ENCODE measurements at regions not wholly inside any gene's neighbourhood (a gene's known extent, or its start where the extent isn't known, plus 50 kb on each side); places are given as distances from the start of the nearest gene placed in this dataset.
A peak's percentile ranks its signal among the peaks of the same experiment; 100 is the strongest.
"Not testable (repeated sequence)": the region's sequence is repeated elsewhere in the genome, so short reads cannot be mapped to it uniquely, and the experiment has no call there.

GRCh38 chr22:22296047-22296446 lies 51.5 kb downstream of the VPREB1 start:
- not testable (repeated sequence) for DNase-seq

- DNase-seq: peak; percentile 23
Observed at GRCh38 chr22:22297159-22297793, 52.7 kb downstream of the VPREB1 start.

DNA sequence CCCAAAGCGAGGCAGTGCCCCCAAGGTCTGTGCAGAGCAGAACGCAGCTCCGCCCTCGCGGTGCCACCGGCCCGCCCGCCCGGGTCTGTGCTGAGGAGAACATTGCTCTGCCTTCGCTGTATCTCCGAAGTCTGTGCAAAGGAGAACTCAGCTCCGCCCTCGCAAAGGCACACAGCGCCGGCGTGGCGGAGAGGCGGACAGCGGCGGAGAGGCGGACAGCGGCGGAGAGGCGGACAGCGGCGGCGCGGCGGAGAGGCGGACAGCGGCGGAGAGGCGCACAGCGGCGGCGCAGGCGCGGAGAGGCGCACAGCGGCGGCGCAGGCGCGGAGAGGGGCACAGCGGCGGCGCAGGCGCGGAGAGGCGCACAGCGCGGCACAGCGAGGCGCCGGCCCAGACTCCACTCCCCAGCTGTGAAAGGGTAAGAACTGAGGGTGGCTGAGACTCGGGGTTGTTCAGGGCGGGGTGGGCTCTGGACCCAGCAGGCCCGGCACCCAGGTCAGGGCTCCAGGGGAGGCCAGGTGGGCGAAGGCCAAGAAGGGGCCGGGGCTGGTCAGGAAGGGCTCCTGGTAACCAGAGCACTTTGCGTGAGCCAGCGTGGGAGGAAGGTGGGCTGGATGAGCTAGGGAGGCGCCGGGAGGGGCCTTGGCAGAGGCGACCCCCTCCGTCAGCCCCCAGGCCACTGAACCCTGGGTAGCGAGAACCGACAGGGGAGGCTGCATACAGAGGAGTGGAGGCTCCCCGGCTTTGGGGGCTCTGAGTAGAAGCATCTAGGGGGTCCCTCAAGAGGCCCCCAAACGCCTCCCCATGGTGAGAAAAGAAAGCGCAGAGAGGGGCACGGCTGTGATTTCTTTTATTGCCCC lies 53.4 kb downstream of the VPREB1 start:
- DNase-seq: peak; percentile 30

- not testable (repeated sequence) for DNase-seq
Observed at GRCh38 chr22:22298654-22299009, 54.0 kb downstream of the VPREB1 start.

DNA sequence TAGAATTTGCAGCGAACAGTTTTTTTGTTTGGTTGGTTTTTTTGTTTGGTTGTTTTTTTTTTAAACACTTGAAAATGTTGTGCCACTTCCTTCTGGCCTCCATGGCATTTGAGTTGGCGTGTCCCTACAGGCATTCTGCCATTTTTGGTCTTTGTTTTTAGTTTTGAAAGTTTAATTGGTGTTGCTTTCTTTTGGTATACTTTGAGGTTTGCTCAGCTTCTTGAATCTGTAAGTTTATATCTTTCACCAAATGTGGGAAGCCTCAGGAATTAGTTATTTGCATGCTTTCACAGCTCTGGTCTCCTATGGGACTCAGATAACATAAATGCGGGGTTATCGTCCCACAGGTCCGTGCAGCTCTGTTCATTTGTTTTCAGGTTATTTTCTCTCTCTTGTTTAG lies 55.9 kb downstream of the VPREB1 start:
- DNase-seq: not testable (repeated sequence)

- DNase-seq: not testable (repeated sequence)
Observed at GRCh38 chr22:22300946-22301345, 56.4 kb downstream of the VPREB1 start.

- no peak for DNase-seq
Observed at GRCh38 chr22:22316589-22316988, 72.0 kb downstream of the VPREB1 start.

- no peak for DNase-seq
Observed at GRCh38 chr22:22318723-22319465, 74.3 kb downstream of the VPREB1 start.

GRCh38 chr22:22321743-22322611 lies 77.4 kb downstream of the VPREB1 start:
- DNase-seq: peak; percentile 56

DNA sequence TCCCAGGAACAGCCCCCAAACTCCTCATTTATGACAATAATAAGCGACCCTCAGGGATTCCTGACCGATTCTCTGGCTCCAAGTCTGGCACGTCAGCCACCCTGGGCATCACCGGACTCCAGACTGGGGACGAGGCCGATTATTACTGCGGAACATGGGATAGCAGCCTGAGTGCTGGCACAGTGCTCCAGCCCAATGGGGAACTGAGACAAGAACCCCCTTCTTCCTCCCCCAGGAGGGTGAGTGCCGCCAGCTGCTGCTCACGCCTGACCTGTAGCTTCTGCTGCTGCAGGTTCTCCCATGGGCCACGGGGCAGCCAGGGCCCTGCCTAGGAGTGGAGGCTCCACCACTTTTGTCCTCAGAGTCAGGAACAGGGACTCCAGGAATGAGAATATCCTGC lies 78.2 kb downstream of the VPREB1 start:
- DNase-seq: no peak

DNA sequence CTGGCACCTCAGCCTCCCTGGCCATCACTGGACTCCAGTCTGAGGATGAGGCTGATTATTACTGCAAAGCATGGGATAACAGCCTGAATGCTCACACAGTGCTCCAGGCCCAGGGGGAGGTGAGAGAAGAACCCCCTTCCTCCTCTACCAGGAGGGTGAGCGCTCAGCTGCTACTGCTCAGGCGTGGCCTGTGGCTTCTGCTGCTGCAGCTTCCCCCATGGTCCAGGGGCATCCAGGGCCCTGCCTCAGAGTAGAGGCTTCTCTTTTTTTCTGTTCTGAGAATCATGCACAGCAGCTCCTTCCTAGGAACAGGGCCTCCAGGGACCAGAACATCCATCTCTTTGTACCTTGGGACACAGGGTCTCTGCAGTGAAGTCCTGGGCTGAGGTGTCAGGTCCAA lies 83.1 kb downstream of the VPREB1 start:
- DNase-seq: no peak

- no peak for DNase-seq
Observed at GRCh38 chr22:22329792-22330191, 85.2 kb downstream of the VPREB1 start.

DNA sequence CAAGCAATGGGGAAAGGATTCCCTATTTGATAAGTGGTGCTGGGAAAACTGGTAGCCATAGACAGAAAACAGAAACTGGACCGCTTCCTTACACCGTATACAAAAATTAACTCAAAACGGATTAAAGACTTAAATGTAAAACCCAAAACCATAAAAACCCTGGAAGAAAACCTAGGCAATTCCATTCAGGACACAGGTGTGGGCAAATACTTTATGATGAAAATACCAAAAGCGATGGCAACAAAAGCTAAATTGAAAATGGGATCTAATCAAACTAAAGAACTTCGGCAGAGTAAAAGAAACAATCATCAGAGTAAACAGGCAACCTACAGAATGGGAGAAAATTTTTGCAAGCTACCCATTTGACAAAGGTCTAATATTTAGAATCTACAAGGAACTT lies 91.1 kb downstream of the VPREB1 start:
- not testable (repeated sequence) for DNase-seq

GRCh38 chr22:22336333-22336732 lies 91.7 kb downstream of the VPREB1 start:
- not testable (repeated sequence) for DNase-seq

- not testable (repeated sequence) for DNase-seq
Observed at GRCh38 chr22:22338778-22339177, 94.2 kb downstream of the VPREB1 start.

- DNase-seq: no peak
Observed at GRCh38 chr22:22341736-22342135, 97.2 kb downstream of the VPREB1 start.

DNA sequence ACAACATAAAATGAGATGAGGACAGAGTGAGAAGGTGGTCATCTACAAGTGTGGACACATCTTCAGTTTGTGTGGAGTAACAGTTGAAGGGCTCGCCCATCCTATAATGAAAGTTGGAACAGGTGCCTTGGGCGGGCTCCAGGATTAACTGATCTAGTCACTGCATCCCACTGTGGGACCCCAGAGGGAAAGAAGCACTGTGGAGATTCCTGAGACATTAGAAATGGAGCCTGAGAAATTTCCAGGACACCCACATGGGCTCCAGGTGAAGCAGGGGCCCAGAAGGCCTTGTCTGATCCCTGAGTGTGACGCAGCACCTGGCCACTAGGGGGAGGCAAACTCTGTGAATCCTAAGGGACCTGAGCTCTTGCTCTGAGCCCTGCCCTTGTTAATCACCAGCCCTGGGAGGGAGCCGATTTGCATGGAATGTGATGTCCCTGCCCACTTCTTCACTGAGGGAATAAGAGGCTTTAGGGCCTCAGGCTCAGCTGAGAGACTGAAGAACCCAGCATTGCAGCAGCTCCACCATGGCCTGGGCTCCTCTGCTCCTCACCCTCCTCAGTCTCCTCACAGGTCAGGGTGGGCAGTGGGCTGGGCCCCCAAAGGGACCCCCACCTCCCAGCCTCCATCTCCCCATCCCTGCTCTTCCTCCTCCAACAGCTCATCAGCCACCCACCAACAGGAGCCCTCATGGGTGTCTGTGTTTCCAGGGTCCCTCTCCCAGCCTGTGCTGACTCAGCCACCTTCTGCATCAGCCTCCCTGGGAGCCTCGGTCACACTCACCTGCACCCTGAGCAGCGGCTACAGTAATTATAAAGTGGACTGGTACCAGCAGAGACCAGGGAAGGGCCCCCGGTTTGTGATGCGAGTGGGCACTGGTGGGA lies 98.4 kb downstream of the VPREB1 start:
- peak; percentile 73 for DNase-seq

GRCh38 chr22:22343581-22344296 lies 99.2 kb downstream of the VPREB1 start:
- no peak for DNase-seq

GRCh38 chr22:22344430-22344829 lies 99.8 kb downstream of the VPREB1 start:
- no peak for DNase-seq

GRCh38 chr22:22345781-22346180 lies 101.2 kb downstream of the VPREB1 start:
- no peak for DNase-seq
